IMR-90 (cell line): ENCODE measurements at regions not wholly inside any gene's neighbourhood (a gene's known extent, or its start where the extent isn't known, plus 50 kb on each side); places are given as distances from the start of the nearest gene placed in this dataset.
"Not testable (repeated sequence)": the region's sequence is repeated elsewhere in the genome, so short reads cannot be mapped to it uniquely, and the experiment has no call there.

Experiments used
- FOS ChIP-seq: fragments of 150-350 bp; IDR thresholded peaks from 2 replicates; pipeline ENCODE4 v1.6.1; 2016; ENCODE audit warnings: low read depth, low read length
- MAFK ChIP-seq: IDR thresholded peaks from 2 replicates; pipeline ENCODE4 v1.6.1; 2012; ENCODE audit warnings: low read depth, low read length, improper control_type of control experiment
- POLR2A ChIP-seq: IDR thresholded peaks from 2 replicates; pipeline ENCODE4 v1.6.1; 2012; ENCODE audit warnings: mild to moderate bottlenecking, low read depth, low read length
- RAD21 ChIP-seq: IDR thresholded peaks from 2 replicates; pipeline ENCODE4 v1.6.1; 2012; ENCODE audit warnings: low read length, improper control_type of control experiment
- RFX5 ChIP-seq: IDR thresholded peaks from 2 replicates; pipeline ENCODE4 v1.8.0; 2012; ENCODE audit warnings: low read depth, mild to moderate bottlenecking, low read length, moderate library complexity
- TF ChIP-seq, protein P1 (sequence below): conservative IDR thresholded peaks from 2 replicates; pipeline ENCODE4 v1.5.1; 2012; ENCODE audit warnings: mild to moderate bottlenecking, low read depth, low read length, improper control_type of control experiment

- not testable (repeated sequence) for TF ChIP-seq FOS, POLR2A, RAD21, RFX5, MAFK
- TF ChIP-seq, protein P1, sequence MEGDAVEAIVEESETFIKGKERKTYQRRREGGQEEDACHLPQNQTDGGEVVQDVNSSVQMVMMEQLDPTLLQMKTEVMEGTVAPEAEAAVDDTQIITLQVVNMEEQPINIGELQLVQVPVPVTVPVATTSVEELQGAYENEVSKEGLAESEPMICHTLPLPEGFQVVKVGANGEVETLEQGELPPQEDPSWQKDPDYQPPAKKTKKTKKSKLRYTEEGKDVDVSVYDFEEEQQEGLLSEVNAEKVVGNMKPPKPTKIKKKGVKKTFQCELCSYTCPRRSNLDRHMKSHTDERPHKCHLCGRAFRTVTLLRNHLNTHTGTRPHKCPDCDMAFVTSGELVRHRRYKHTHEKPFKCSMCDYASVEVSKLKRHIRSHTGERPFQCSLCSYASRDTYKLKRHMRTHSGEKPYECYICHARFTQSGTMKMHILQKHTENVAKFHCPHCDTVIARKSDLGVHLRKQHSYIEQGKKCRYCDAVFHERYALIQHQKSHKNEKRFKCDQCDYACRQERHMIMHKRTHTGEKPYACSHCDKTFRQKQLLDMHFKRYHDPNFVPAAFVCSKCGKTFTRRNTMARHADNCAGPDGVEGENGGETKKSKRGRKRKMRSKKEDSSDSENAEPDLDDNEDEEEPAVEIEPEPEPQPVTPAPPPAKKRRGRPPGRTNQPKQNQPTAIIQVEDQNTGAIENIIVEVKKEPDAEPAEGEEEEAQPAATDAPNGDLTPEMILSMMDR, result not testable (repeated sequence)
Observed at GRCh38 chr7:42554932-42555331, 317.9 kb upstream of the GLI3 start.
